ENCODE measurements at regions not wholly inside any gene's neighbourhood (a gene's known extent, or its start where the extent isn't known, plus 50 kb on each side); places are given as distances from the start of the nearest gene placed in this dataset.

DNA sequence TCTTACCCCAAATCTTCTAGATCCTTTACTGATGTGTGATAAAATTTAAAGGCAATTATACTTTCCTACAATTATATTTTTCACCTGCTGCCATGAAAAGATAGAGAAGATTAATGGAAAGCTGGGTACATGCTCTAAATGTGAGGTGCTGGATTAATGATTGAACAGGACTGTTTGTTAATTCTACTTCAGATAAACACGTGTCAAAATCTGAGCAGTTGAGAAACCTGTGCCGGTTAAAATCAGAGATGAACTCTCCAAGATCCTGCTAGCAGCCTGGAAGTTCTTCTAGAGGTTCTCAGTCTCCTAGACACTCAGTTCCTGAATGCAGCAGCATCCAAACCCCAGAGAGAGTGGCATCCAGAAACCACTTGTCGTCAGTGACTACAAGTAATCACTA, 69.2 kb downstream of the INHBA start:
- DNase-seq = no peak

DNA sequence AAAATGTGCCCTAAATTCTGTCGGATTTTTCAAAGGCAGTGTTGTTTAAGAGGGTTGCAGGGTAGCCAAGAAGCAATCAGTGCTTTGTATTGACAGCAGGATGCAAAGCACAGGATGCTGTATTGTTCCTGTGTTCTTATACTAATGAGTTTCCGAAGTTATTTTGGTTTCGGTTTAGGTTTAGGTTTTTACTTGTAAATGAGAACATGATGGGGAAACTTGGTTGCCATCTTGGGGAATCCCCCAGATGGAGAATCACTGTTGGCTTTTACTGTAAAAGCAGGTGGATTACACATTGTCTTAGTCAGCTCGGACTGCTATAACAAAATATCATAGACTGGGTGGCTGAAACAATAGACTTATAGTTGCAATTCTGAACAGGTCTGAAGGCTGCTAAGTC, 72.1 kb downstream of the INHBA start:
- no peak for DNase-seq

DNA sequence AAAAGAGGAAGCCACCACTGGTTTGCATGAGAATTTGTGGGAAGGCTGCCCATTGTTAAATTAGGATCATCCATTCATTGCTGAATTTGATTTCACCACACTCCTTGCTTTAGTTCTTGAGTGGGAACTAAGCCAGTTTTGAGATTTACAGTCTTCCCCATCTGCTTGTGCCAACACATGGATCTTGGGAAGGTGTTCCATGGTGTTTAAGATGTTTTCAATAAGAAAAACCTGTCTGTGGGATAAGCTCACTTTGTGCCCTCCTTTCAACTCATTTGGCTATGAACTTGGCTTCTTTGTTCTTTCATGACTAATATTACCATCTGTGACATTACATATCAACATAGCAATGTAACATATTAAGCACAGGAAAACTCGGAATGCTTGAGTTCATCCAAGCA, 73.2 kb downstream of the INHBA start:
- DNase-seq = no peak

DNA sequence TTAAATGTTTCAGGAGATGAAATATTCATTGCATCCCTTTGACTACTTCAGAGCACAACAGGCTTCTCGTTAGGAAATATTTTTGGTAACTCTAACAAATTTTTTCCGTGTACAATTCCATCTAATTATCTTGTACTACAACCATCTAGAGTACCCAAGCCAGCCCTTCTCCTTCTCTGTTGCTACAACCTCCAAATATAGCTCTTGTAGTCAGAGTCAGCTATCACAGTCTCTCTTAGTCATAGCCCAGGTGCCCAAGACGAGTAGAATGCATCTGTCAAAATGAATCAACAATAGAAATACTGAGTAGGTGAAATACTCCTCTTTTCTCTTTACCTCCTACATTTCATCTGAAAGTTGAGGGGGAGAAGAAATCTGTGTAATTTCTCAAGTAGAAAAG, 74.0 kb downstream of the INHBA start:
- DNase-seq = no peak

DNA sequence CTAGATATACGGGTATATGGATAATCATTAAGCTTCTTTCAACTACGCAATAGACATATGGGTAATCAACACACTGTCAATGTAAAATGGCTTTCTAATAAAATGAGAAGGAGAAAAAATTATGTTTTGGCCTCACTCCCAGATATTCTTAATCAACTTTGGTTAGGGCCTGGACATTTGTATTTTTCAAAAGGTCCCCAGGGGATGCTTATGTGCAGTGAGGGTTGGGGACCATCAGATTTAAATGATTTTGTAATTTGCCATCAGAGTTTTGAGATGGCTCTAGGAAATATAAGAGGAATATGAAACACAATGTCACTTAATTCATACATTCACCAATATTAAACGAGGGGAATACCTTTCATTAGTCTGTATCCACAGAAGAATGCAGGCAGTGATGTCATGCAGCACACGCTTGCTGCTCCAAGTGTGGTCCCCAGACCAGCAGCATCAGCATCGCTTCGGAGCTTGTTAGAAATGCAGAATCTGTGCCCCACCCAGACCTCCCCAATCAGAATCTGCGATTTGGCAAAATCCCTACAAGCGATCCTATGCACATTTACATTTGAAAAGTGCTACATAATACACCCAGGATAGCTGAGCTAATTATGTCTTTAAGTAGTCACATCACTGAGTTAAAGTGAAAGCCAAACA, 75.1 kb downstream of the INHBA start:
- no peak for DNase-seq

DNA sequence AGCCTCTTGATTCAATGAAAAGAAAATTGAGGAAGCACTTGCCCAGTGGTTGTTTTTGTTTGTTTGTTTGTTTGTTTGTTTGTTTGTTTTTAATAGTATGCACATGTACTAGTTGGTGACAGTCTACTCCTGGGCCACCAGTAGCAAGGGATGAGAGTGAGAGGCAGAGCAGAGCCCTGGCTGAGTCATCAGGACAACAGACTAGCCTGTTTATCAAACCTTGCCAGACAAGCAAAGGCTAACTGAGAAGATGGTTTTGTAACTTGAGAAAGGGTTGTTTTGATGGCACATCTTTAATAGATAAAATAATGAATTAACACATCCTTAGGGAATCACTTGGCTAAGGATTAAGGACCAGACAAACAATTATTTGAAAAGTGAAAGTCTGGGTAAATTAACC, 78.1 kb downstream of the INHBA start:
- DNase-seq = no peak

DNA sequence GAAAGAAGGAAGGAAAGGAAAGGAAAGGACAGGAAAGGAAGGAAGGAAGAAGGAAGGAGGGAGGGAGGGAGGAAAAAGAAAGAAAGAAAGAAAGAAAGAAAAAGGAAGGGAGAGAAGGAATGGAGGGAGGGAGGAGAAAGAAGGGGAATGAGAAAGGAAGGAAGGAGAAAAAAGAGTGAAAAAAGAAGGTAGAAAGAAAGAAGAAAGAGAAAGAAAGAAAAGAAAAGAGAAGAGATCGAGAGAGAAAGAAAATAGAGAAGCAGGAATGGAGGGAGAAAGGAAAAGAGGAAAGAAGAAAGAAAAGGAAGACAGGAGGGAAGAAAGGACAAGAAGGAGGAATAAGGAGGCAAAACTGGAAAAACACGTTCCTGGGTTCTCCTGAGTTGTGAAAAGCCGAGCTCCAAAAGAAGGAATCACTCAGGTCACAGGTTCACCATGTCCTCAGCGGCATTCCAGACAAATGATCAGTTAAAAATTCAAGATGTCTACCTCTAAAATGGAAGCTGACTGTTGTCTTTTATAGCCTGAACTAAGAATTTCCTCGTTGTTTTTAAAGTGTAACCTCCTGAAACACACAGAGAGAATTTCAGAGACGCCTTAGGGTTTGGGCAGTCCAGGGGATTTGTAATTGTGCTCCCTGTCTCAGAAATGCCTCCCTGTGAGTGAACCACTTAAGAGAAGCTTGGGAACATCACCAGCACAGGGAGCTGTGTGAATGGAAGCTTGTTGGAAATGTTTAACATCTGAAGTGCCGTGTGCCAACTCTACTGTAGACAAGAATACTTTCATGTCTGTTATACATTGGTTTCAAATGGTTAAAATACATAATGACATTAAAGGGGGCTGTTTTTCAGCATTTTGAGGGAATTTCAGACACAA, 80.7 kb downstream of the INHBA start:
- no peak for DNase-seq

DNA sequence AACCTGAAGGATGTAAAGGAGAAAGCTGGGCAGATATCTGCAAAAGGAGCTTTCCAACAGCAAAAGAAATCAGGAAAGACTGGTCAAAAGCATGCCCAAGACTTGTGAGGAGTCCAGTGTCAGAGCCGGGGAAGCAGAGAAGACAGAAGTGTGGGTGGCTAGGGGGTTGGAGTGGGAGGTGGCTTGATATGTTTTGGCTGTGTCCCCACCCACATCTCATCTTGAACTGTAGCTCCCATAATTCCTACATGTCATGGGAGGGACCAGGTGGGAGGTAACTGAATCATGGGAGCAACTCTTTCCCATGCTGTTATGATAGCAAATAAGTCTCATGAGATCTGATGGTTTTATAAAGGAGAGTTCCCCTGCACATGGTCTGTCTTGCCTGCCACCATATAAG, 84.9 kb downstream of the INHBA start:
- DNase-seq = no peak

DNA sequence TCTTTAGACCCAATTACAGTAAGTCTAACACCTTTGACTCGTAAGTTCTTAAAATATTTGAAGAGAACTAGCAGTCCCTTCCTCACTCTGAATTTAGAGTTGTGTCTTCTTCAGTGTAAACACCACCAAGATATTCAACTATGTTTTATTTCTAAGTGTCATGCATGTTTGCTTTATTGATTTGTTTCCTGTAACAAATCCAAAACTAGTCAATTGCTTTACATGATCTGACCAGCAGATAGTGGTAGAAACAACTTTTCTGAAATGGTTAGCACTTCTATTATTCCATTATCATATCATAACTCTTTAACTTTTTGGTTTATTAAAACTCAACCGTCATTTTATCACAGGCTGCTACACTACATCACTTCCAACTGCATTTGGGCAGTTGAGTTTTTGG, 90.1 kb downstream of the INHBA start:
- no peak for DNase-seq

DNA sequence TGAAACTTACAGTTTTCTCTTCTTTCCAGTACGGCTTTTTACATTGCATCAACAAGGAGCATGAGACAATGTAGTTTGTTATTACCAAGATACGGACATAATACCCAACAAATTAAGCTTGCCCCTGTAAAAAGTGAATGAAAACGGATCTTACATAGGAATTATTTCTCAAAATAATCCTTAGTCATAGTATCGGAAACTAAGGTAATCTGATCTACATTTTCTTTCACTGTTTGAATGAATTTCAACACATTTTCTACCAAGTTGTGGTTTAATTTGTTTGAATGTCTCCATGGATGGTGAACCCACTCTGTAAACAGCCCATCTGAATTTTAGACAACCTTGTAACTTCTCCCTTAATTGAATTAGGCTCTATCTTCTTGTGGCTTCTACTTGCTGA, 90.5 kb downstream of the INHBA start:
- DNase-seq = no peak

DNA sequence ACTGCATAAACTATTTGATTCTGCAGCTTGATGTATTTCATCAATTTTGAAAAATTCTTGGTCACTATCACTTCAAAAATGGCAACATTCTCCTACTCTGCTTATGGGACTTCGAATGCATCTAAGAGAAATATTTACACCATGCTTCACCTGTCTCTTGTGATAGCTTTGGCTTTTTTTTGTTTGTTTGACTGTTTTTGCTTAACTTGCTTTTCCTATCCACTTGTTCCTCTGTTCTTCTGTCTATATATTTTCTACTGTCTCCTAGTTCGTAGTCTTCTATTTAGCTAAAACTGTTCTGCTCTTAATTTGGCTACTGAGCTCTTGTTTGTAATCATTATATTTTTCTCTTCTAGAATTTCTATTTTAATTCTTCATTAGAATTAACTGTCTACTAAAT, 94.4 kb downstream of the INHBA start:
- no peak for DNase-seq

DNA sequence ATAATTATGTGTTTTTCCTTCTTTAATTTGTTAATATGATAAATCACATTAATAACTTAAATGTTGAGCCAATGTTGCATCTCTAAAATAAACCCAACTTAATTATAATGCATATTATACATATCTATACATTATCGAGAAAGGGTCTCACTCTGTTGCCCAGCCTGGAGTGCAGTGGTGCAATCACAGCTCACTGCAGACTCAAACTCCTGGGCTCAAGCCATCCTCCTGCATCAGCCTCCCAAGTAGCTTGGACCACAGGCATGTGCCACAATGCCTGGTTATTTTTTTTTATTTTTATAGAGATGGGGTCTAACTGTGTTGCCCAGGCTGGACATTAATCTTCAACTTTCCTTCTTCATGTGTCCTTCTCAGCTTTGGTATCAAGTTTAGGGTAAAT, 98.9 kb downstream of the INHBA start:
- no peak for DNase-seq

DNA sequence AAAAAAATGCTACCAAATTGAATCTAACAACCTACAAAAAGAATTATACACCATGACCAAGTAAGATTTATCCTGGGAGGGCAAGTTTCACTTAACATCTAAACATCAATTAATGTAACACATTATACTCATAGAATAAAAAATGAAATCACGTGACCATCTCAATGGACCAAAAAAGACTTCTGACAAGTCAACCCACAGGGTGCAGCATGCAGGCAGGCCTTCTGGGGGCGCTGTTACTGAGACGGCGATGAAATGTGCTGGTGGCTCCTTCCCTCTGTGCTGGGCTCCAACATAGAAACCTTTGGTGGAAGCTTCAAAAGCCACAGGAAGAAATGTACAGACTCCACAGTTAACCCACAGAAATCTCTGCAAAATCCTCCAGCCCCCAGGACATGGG, 103.1 kb downstream of the INHBA start:
- DNase-seq = no peak

DNA sequence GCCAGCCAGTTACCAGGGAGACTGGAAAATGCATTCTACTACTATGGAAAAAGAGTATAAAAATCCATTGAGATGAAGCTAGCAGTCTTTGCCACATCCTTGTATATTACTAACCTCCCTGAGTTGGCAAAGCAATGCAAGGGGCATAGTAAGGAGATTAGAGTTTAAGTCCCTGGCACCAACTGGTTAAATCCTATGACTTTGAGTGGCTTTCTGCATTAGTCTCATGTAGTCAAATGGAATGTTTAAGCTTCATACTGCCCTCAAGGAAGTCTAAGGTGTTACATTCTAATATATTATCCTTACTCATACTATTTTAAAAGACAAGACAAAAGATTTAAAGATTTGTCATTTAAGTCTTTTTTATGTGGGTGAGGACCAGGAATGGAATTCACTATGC, 110.1 kb downstream of the INHBA start:
- DNase-seq = no peak

DNA sequence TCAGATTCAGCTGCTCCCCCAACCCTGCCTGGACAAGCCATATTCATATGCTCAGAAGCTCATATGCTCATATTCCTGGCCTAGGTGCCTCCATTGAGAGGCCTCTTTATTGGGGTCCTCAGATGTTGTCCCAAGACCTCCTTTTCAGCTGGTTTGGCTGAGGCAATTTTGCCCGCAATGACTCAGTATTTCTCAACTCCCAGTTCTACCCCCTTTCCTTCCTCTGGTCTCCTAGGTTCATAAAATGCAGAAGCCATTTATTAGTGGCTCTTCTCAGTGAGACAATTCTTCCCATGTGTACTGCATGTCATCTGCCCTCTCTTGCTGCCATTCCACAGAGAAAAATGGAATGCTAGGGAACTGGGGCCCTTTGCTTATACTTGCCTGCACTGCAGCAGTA, 110.7 kb downstream of the INHBA start:
- no peak for DNase-seq

DNA sequence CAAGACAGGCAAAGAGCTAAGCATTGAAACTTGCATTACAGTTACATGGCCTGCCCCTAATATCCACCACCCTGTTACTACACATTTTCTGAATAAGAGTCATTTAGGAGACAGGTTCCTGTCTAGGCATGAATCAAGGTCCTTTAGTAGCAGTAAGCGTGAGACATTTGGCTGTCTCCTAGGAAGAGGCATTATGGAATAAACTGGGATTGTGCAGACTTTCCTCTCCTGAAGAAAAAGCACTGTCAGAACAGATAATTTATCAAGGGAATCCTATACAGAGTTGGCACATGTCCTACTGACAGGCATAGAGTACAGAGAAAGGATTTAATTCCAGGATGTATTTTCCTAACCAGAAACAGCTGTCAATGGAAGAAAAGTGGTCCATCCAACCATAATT, 111.9 kb downstream of the INHBA start:
- no peak for DNase-seq

DNA sequence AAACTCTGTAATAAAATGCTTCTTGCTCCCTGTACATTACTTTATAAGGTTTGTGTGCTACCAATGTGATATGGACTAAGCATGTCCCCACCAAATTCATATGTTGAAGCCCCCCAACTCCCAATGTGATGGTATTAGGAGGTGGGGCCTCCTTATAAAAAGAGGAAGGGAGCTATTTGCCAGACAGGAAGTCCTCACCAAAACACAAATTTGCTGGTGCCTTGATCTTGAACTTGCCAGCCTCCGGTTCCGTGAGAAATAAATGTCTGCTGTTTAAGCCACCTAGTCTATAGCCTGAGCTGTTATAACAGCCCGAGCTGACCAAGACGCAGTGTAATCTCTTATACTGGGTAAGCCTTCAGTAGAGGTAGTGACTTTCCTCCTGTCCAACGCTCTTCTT, 114.5 kb downstream of the INHBA start:
- no peak for DNase-seq

DNA sequence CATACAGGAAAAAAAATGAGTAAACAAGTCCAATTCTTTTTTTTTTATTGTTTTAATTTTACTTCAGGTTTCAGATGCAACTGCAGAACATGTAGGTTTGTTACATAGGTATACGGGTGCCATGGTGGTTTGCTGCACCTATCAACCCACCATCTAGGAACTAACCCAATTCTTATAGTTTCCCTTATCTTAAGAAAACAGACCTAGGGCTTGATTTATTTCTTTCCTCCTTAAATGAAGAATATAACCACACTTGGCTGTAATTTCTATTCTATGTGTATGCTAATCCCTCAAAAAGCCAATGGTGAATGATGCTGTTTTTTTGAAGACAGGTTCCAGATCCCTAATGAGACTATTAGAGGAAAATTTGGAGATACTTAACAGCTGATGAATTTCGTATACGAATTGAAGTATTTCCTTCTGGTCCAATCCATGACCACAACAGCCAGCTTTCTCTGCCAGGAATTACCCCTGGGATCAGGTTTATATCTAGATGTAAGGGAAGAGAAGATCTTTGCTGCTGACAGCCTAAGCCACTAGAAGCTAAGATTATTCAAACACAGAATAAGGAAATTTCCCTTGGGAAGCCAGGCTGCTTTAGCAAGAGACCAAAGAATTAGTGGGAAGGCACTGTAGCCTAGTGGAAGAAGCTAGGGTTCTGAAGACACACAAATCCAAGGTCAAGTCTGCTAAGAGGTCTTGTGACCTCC, 115.8 kb downstream of the INHBA start:
- no peak for DNase-seq

DNA sequence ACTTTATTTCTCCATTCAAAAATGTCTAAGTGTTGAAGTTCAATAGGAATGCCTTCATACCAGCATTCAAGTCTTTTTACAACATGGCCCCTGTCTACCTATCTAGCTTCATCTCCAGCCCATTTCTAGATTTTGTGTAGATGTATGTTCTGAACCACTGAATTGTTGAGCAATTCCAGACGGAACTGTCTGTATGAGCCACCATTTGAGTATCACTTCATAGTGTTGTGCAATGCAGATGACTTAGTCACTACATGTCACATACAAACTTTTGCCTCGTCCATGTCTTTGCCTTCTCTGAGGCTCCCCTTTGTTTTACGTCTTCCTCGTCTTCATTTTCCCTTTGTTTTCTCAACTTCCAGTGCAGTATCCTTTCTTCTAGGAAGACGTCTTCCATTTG, 118.1 kb downstream of the INHBA start:
- DNase-seq = no peak

DNA sequence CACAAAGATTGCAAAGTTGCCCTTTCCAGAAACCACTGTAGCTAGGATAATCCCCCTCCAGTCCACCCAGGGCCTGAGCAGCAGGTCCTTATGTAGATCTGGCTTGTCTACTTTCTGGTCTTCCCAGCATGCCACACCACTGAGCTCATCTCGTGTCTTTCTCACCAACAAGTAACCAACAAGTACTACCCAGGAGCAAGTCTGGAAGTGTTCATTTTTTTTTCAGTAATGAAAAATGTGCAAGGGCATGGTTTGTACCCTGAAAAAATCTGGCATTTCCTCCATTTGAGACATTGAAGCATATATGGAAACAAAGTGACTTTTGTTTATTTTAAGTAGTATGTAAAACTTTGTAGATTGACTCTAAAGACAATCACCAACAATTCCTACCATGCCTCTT, 120.8 kb downstream of the INHBA start:
- no peak for DNase-seq

DNA sequence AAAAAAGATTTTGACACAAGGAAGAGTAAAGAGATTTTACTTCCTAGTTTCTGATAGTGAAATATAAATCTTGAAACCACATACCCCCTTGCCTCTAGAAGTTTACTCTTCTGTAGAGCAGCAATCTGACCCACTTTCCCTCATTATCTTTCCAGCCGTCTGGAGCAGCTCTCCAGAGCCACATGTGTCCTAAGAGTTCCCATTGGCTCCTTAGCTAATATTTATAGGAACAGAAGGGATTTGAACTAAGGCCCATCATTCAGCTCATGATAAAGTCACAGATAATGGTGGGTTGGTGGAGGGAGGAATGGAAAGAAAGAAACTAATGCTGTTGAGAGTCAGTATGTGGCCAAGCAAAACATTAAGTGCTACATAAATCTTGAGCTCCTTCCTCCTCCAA, 121.8 kb downstream of the INHBA start:
- DNase-seq = no peak

DNA sequence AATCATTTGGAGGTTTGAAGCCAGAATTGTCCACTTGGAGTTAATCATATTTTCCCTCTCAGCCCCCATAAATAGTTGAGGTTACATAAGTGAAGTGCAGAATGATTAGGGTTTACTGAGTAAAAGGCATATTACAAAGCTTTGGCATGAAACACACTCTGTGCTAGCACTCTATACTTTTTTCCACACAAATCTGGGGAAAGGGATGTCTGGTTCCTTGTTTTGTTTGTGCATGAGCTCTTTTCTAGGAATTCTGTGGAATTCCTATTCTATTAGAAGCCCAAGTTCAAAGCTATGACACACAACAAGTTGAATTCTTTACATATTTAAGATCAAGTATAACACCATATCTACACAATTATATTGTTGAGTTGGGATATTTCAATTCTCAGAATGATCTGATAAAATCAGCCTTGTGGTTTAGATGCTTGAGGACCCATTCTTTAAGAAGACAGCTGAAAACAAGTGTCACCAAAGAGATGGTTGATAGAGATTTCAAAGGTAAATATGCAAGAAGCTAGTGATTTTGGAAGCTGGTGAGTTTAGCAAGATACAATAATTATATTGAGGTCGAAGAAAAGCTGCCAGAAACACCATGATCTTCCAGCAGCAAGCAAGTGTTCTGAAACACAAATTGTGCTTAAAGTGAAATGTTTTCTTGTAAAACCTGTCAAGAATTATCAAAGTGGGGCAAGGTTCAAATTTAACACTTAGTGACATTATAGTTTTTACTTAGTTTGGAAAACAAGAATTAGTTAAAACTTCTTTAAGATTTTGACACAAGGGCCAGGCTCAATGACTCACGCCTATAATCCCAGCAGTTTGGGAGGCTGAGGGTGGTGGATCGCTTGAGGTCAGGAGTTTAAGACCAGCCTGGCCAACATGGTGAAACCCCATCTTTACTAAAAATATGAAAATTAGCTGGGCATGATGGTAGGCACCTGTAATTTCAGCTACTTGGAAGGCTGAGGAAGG, 122.6 kb downstream of the INHBA start:
- DNase-seq = no peak

DNA sequence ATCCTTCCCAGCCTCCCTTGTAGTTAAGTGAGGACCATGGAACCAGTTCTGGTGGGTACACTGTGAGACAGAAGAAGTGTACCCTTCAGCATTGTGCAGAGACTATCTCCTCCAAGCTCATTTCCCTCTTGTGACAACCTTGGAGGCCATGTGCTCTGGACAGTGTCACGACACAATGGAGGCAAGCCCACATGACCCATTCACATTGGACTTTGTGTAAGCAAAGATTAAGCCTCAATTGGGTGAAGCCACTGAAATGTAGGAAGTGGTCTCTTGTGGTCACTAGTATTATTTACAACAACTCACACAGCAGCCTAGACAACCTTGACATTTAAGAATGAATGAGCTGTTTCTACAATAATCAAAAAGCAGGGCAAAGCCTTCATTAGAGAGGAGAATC, 124.2 kb downstream of the INHBA start:
- DNase-seq = no peak

All from NCI-H446 (cell line).